IgD-negative memory B cell (primary cell): ENCODE measurements at regions not wholly inside any gene's neighbourhood (a gene's known extent, or its start where the extent isn't known, plus 50 kb on each side); places are given as distances from the start of the nearest gene placed in this dataset.
A peak's percentile ranks its signal among the peaks of the same experiment; 100 is the strongest.
"Not testable (repeated sequence)": the region's sequence is repeated elsewhere in the genome, so short reads cannot be mapped to it uniquely, and the experiment has no call there.

ENCODE experiments used
- H3K27ac Mint-ChIP-seq, 3 donors: one replicate each; pipeline ENCODE4 v1.8.0; 2020 to 2022; ENCODE audit warnings: mild to moderate bottlenecking in 3 of 3, mixed read lengths in 3 of 3, moderate library complexity in 1 of 3
- H3K27me3 Mint-ChIP-seq: one replicate; pipeline ENCODE4 v1.8.0; 2021; ENCODE audit warnings: mixed read lengths
- H3K36me3 Mint-ChIP-seq: one replicate; pipeline ENCODE4 v1.8.0; 2020; ENCODE audit warnings: mild to moderate bottlenecking, mixed read lengths
- H3K4me1 Mint-ChIP-seq, 3 donors: one replicate each; pipeline ENCODE4 v1.8.0; 2020 to 2022; ENCODE audit warnings: mixed read lengths in 3 of 3, mild to moderate bottlenecking in 1 of 3
- H3K4me3 Mint-ChIP-seq, 4 donors: one replicate each; pipeline ENCODE4 v1.8.0; 2020 to 2022; ENCODE audit warnings: mild to moderate bottlenecking in 4 of 4, mixed read lengths in 4 of 4, moderate library complexity in 3 of 4
- H3K9me3 Mint-ChIP-seq, 3 donors: one replicate each; pipeline ENCODE4 v1.8.0; 2020 to 2021; ENCODE audit warnings: mixed read lengths in 3 of 3, mild to moderate bottlenecking in 1 of 3

DNA sequence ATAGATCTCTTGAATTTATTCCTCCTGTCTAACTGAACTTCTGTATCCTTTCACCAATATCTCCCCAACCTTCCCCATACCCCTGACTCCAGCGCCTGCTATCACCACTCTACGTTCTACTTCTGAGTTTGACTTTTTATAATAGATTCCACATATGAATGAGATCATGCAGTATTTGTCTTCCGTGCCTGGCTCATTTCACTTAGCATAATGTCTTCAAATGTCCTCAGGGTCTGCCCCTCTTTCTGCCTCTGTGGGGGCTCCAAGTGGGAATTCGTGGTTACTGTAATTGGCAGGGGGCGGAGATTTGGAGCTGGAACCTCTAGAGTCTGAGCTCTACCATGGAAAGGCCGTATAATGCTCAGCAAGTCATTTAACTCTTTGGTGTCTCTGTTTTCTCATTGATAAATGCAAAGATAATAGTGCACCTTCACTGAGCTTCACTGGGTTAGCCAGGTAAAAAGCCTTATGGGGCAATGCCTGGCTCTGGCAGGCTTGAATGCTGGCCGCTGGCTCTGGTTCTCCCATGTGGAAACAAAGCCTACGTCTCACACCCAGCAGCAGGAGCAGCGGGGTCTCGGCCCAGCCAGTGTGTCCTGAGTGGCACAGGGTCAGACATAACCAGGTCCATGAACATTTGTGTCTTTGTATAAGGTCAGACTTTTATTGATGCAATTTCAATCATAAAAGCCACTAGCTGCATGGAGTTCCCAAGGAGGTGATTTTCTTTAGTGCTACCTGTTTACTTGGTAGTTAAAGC is 259.1 kb upstream of the PLGLB1 start:
- H3K27ac Mint-ChIP-seq: not testable (repeated sequence)

DNA sequence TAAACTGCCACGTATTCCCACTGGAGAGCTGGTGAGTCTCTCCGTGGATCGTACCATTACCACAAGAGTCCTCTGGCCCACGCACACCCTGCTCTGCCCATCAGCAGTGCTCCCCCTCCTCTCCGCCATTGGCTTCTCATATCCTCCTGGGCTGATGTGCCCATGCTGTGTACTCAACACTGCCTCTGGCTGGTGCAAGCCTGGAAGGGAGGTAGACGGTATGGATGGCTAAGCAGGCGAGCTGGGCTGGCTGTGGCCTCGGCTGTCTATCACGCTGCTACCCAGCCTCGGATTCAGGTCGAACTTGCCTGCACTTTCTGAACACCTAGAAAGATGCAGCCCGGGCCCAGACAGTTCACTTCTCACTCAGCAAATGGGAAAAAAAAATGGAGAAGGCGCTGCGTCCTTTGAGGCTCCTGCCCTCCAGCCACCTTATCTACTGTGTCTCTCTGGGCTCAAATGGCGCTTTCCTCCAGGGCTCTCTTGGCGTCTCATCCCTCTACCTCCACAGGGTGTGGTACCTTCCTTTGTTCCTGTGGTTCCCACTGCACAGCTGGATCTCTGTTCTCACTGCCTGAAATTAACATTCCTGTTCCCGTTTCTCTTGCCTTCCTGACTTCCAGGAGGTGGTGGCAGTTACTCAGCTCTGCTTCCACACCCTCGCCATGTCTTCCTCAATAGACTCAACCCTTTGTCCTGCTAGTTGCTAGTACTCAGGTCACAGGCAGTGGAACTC is 262.3 kb upstream of the PLGLB1 start:
- H3K27ac Mint-ChIP-seq, H3K9me3 Mint-ChIP-seq, H3K27me3 Mint-ChIP-seq, H3K4me1 Mint-ChIP-seq, H3K36me3 Mint-ChIP-seq, H3K4me3 Mint-ChIP-seq: not testable (repeated sequence)

More for the DNA sequence above, 259.1 kb upstream of the PLGLB1 start:
- H3K4me1 Mint-ChIP-seq, H3K36me3 Mint-ChIP-seq, H3K9me3 Mint-ChIP-seq, H3K4me3 Mint-ChIP-seq, H3K27me3 Mint-ChIP-seq: not testable (repeated sequence)

DNA sequence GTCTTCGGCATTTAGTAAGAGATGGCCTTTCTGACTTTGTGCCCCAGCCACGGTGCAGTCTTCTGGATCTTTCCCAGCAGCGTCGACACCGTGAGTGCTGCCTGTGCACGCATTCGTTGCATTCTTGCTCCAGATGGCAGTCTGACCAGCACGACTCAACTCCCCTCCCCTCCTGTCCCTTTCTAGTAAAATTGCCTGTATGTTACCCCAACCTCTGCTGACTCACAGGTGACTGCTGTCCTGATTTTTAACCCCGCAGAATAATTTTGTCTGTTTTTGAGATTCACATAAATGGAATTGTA is 262.8 kb upstream of the PLGLB1 start:
- H3K4me3 Mint-ChIP-seq, H3K27ac Mint-ChIP-seq, H3K36me3 Mint-ChIP-seq, H3K27me3 Mint-ChIP-seq, H3K9me3 Mint-ChIP-seq, H3K4me1 Mint-ChIP-seq: not testable (repeated sequence)

GRCh38 chr2:87285139-87285538 is 263.5 kb upstream of the PLGLB1 start:
- H3K9me3 Mint-ChIP-seq, H3K27ac Mint-ChIP-seq, H3K27me3 Mint-ChIP-seq, H3K36me3 Mint-ChIP-seq, H3K4me1 Mint-ChIP-seq, H3K4me3 Mint-ChIP-seq: not testable (repeated sequence)

- H3K4me3 Mint-ChIP-seq: peak overlapping the region in 2 of 4 donors; percentile 1 to 25
Measured at GRCh38 chr2:87290566-87291307, 269.1 kb upstream of the PLGLB1 start.

DNA sequence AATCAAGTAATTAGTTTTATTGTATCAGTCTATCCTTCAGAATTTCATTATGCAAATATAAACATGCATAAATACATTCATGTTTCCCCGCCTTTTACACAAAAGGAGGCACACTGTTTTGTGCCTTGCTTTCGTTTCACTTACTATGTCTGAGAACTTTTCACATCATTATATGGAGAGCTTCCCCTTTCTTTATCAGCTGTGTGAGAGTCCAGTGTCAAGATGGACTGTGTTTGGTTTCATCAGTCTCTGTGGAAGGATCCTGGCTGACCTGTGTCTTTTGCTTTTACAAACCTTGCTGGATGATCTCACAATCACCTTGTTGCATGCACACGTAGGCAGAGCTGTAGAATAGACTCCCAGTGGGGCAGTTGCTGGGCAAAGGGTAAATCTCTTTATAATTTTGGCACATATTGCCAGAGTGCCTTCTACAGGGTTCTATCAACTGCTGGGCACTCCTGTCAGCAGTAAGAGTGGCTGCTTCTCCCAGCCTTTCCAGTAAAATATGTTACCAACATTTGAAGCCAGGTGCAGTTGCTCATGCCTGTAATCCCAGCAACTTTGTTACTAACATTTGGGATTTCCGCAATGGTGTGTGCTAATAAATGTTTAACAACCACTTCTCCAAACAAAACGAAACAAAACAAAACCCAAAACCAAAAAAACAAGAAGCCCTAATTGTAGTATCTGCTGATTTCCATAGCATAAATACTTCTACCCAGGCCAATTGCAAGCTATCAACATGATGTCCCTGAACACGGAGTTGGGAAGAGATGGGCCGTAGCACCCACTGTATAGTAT is 270.0 kb upstream of the PLGLB1 start:
- not testable (repeated sequence) for H3K36me3 Mint-ChIP-seq, H3K27ac Mint-ChIP-seq, H3K4me1 Mint-ChIP-seq, H3K9me3 Mint-ChIP-seq, H3K27me3 Mint-ChIP-seq, H3K4me3 Mint-ChIP-seq

More at GRCh38 chr2:87290566-87291307, 269.1 kb upstream of the PLGLB1 start:
- not testable (repeated sequence) for H3K27me3 Mint-ChIP-seq, H3K9me3 Mint-ChIP-seq, H3K4me1 Mint-ChIP-seq, H3K36me3 Mint-ChIP-seq, H3K27ac Mint-ChIP-seq

DNA sequence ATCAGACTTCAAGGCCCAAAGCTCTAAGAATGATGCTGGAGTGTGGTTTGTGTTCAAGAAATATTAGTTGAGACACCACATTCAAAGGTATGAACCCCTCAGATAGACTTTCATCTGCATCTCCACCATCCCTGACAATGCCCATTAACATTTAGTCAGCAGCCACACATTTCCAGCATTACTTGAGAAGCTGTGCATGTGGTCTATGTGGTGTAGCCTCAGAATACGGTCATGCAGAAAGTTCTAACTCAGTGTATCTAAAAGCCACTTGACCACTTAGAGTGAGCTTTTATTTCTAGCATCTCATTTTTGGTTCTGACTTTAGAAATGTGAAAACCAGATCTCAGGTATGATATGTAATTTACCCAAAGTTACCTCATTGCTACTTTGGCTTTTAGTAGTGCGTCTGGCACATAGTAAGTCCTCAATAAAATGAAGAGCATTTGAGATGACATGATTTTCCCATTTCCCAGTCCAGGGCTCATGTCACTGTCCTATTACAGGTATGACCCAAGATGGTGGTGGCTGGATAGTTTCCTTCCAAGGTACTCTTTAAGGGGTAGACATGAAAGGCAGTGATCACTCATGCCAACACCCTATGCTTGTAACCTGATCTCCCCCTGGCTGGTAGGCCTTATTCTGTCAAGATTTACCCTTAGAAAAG is 272.4 kb upstream of the PLGLB1 start:
- H3K4me1 Mint-ChIP-seq, H3K27ac Mint-ChIP-seq, H3K36me3 Mint-ChIP-seq, H3K9me3 Mint-ChIP-seq, H3K27me3 Mint-ChIP-seq, H3K4me3 Mint-ChIP-seq: not testable (repeated sequence)

DNA sequence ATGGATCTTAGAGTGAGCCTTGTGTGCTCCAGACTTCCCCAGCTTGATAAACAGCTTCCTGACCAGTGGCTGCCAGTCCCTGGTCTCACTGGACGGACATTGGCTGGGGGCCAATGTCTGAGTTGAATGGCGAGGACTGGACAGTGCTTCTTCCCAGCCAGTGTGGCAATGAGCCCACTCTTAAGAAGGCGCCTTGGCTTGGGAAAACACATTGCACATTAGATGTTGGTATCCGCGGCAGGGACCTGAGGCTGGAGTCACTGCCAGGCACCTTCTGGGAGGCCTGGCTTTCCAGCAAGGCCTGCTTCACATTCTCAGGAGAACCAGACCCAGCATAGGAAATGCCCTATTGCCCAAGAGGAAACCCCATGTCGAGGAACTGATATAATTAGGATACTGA is 273.5 kb upstream of the PLGLB1 start:
- H3K4me3 Mint-ChIP-seq, H3K9me3 Mint-ChIP-seq, H3K27me3 Mint-ChIP-seq: not testable (repeated sequence)

GRCh38 chr2:87301349-87301748 is 279.7 kb upstream of the PLGLB1 start:
- not testable (repeated sequence) for H3K27me3 Mint-ChIP-seq, H3K4me3 Mint-ChIP-seq, H3K4me1 Mint-ChIP-seq, H3K9me3 Mint-ChIP-seq, H3K27ac Mint-ChIP-seq, H3K36me3 Mint-ChIP-seq

More for the DNA sequence above, 273.5 kb upstream of the PLGLB1 start:
- not testable (repeated sequence) for H3K27ac Mint-ChIP-seq, H3K36me3 Mint-ChIP-seq, H3K4me1 Mint-ChIP-seq

- not testable (repeated sequence) for H3K27ac Mint-ChIP-seq, H3K27me3 Mint-ChIP-seq, H3K9me3 Mint-ChIP-seq
Measured at GRCh38 chr2:87301871-87302270, 280.2 kb upstream of the PLGLB1 start.

GRCh38 chr2:87308621-87309020 is 287.0 kb upstream of the PLGLB1 start:
- H3K27ac Mint-ChIP-seq, H3K9me3 Mint-ChIP-seq, H3K27me3 Mint-ChIP-seq, H3K4me1 Mint-ChIP-seq, H3K36me3 Mint-ChIP-seq, H3K4me3 Mint-ChIP-seq: not testable (repeated sequence)

More at GRCh38 chr2:87301871-87302270, 280.2 kb upstream of the PLGLB1 start:
- H3K4me1 Mint-ChIP-seq, H3K36me3 Mint-ChIP-seq, H3K4me3 Mint-ChIP-seq: not testable (repeated sequence)

DNA sequence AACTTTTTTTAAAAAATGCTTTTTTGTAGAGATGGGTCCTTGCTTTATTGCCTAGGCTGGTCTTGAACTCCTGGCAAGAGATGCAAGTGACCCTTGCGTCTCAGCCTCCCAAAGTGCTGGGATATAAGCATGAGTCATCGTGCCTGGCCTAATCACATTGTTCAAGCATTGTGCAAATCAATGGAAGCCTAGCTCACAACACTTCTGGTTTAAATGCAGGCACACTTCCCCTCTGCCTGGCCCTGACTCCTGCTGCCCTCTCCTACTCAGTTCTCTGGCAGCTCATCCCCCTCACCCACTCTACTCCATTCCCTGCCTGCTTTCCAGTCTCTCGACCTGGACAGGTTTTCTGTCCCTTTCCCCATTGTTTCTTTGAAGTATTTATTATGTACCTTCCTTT is 288.1 kb upstream of the PLGLB1 start:
- H3K27ac Mint-ChIP-seq, H3K9me3 Mint-ChIP-seq, H3K4me1 Mint-ChIP-seq, H3K36me3 Mint-ChIP-seq, H3K4me3 Mint-ChIP-seq, H3K27me3 Mint-ChIP-seq: not testable (repeated sequence)

GRCh38 chr2:87311896-87312441 is 290.3 kb upstream of the PLGLB1 start:
- H3K27ac Mint-ChIP-seq, H3K27me3 Mint-ChIP-seq, H3K36me3 Mint-ChIP-seq, H3K9me3 Mint-ChIP-seq, H3K4me3 Mint-ChIP-seq: not testable (repeated sequence)
- H3K4me1 Mint-ChIP-seq: peaks cover 3 to 11% (median 5%) of the 10 kb centered on the region in 3 donors

DNA sequence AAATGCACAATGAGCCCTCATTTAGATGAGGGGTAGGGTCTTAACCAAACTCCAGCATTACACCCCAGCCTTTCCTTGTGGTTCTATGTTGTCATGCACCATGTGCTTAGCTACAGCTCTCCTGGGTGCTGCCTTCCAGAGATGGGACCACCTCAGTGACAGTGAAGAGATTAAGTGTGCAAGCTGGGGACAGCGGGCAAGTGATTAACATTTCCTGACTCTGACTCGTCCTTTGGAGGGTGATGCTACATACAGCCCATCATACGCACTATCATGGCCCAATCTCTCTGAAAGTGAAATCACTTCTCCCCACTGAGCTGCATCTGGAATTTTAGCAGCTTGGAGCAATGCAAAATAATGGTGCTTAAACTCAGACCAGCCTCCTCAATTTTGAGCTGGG is 293.0 kb upstream of the PLGLB1 start:
- H3K36me3 Mint-ChIP-seq, H3K9me3 Mint-ChIP-seq, H3K27ac Mint-ChIP-seq, H3K27me3 Mint-ChIP-seq: not testable (repeated sequence)
- H3K4me1 Mint-ChIP-seq: peaks cover 3 to 11% (median 5%) of the 10 kb centered on the region in 3 donors
- H3K4me3 Mint-ChIP-seq: peak overlapping the region in 1 of 4 donors; percentile 41
